H1 (cell line): ENCODE measurements at regions not wholly inside any gene's neighbourhood (a gene's known extent, or its start where the extent isn't known, plus 50 kb on each side); places are given as distances from the start of the nearest gene placed in this dataset.

Experiments
- CTCF ChIA-PET: fragments of 300-600 bp; sonication (Branson Sonifier 250); formaldehyde crosslinking; loops from one replicate; lab custom pipeline; 2021; ENCODE audit not compliant: partially characterized antibody; lab: Charles Lee
- POLR2A ChIA-PET: fragments of 300-600 bp; sonication (Branson Sonifier 250); formaldehyde crosslinking; loops from one replicate; lab custom pipeline; 2021; ENCODE audit warnings: inconsistent platforms; ENCODE audit not compliant: partially characterized antibody; lab: Charles Lee
- DNase-seq, 2 experiments: peaks; one replicate each; pipeline versions ENCODE4 v3.0.0 to v3.0.0-alpha.2; 2010 to 2022; ENCODE audit warnings: low spot score in 2 of 2, low read depth in 1 of 2, mixed read lengths in 1 of 2
- FAIRE-seq: peaks from 2 replicates; lab custom pipeline; 2011; peaks lifted over from hg19 to GRCh38; lab: Jason Lieb, UNC
- H2AFZ ChIP-seq: 2 replicates; pipeline ENCODE4 v1.8.1; 2012; ENCODE audit warnings: low read length, inconsistent platforms
- H2AK5ac ChIP-seq: 2 replicates; pipeline ENCODE4 v1.6.1; 2013; ENCODE audit warnings: low read depth, low read length
- H2BK120ac ChIP-seq: replicated peaks from 2 replicates; pipeline ENCODE3; 2013; ENCODE audit warnings: low read depth, low read length, inconsistent platforms
- H2BK12ac ChIP-seq: 2 replicates; pipeline ENCODE4 v1.6.1; 2013; ENCODE audit warnings: low read depth, low read length
- H2BK15ac ChIP-seq: 2 replicates; pipeline ENCODE4 v1.6.1; 2013; ENCODE audit warnings: low read length
- H2BK20ac ChIP-seq: 2 replicates; pipeline ENCODE4 v1.6.1; 2013; ENCODE audit warnings: low read length
- H2BK5ac ChIP-seq: 2 replicates; pipeline ENCODE4 v1.6.1; 2013; ENCODE audit warnings: low read depth, low read length
- H3K14ac ChIP-seq: 2 replicates; pipeline ENCODE4 v1.6.1; 2013; ENCODE audit warnings: inconsistent platforms; ENCODE audit not compliant: insufficient read length
- H3K18ac ChIP-seq: 2 replicates; pipeline ENCODE4 v1.6.1; 2013; ENCODE audit warnings: low read length; ENCODE audit errors: extremely low read depth
- H3K23ac ChIP-seq: 2 replicates; pipeline ENCODE4 v1.6.1; 2013; ENCODE audit warnings: inconsistent platforms; ENCODE audit not compliant: insufficient read length
- H3K23me2 ChIP-seq: 2 replicates; pipeline ENCODE4 v1.6.1; 2013; ENCODE audit warnings: low read depth, low read length
- H3K27ac ChIP-seq: 2 replicates; pipeline ENCODE4 v1.6.1; 2011; ENCODE audit warnings: low read depth, low read length, inconsistent platforms
- H3K27me3 ChIP-seq, 4 experiments: replicated peaks in 1 of 4; 1 replicate in 1 of 4; 2 replicates in 3 of 4; pipeline versions ENCODE4 v1.6.1 to v1.8.1; 2011 to 2013; ENCODE audit warnings: low read length in 3 of 4, mild to moderate bottlenecking in 3 of 4, inconsistent platforms in 2 of 4, mixed read lengths in 2 of 4, moderate library complexity in 1 of 4; ENCODE audit not compliant: control insufficient read depth in 3 of 4, insufficient read depth in 3 of 4; ENCODE audit errors: extremely low read depth in 1 of 4
- H3K36me3 ChIP-seq, 4 experiments: 2 replicates each; pipeline versions ENCODE4 v1.6.1 to v1.8.1; 2011 to 2013; ENCODE audit warnings: mild to moderate bottlenecking in 4 of 4, low read length in 3 of 4, moderate library complexity in 2 of 4, control low read depth in 1 of 4, inconsistent platforms in 1 of 4; ENCODE audit not compliant: insufficient read depth in 4 of 4, control insufficient read depth in 2 of 4
- H3K4ac ChIP-seq: replicated peaks from 2 replicates; pipeline ENCODE3; 2013; ENCODE audit warnings: low read length, low read depth, mixed read lengths, inconsistent platforms; ENCODE audit not compliant: insufficient read length
- H3K4me1 ChIP-seq, 4 experiments: replicated peaks in 1 of 4; 1 replicate in 1 of 4; 2 replicates in 3 of 4; pipeline versions ENCODE4 v1.6.1 to v1.8.1; 2011 to 2013; ENCODE audit warnings: low read length in 3 of 4, inconsistent platforms in 2 of 4, mixed read lengths in 1 of 4; ENCODE audit not compliant: insufficient read depth in 4 of 4, control insufficient read depth in 3 of 4
- H3K4me2 ChIP-seq, 2 experiments: 2 replicates each; pipeline versions ENCODE4 v1.6.1 to v1.8.1; 2011 to 2013; ENCODE audit warnings: low read depth in 2 of 2, low read length in 2 of 2, control low read depth in 1 of 2, inconsistent platforms in 1 of 2, mild to moderate bottlenecking in 1 of 2; ENCODE audit not compliant: insufficient read depth in 1 of 2
- H3K4me3 ChIP-seq, 4 experiments: fragments of 200-600, 300-600 bp in 1 of 4; sonication (generic), shearing (Covaris generic), sonication (Bioruptor Twin) in 1 of 4; 2 replicates each; pipeline versions ENCODE4 v1.5.1 to v1.8.1; 2011 to 2016; ENCODE audit warnings: low read length in 4 of 4, low read depth in 3 of 4, control low read depth in 2 of 4, inconsistent platforms in 2 of 4, mild to moderate bottlenecking in 2 of 4, mixed read lengths in 1 of 4, moderate library complexity in 1 of 4; ENCODE audit not compliant: insufficient read depth in 2 of 4; ENCODE audit errors: extremely low read depth in 1 of 4
- H3K56ac ChIP-seq: replicated peaks from 2 replicates; pipeline ENCODE3; 2013; ENCODE audit warnings: low read depth, mild to moderate bottlenecking, mixed read lengths, low read length, inconsistent platforms; ENCODE audit not compliant: insufficient read length
- H3K79me1 ChIP-seq: 2 replicates; pipeline ENCODE4 v1.6.1; 2013; ENCODE audit warnings: low read depth, low read length, control low read depth
- H3K79me2 ChIP-seq, 2 experiments: 2 replicates each; pipeline versions ENCODE4 v1.6.1 to v1.8.1; 2012 to 2013; ENCODE audit warnings: low read length in 2 of 2, mild to moderate bottlenecking in 2 of 2, inconsistent platforms in 1 of 2; ENCODE audit not compliant: insufficient read depth in 2 of 2, control insufficient read depth in 1 of 2
- H3K9ac ChIP-seq, 4 experiments: replicated peaks in 1 of 4; 1 replicate in 1 of 4; 2 replicates in 3 of 4; pipeline versions ENCODE4 v1.6.1 to v1.8.1; 2011 to 2013; ENCODE audit warnings: low read depth in 3 of 4, low read length in 3 of 4, control low read depth in 2 of 4, mild to moderate bottlenecking in 2 of 4, moderate library complexity in 2 of 4, inconsistent platforms in 1 of 4; ENCODE audit errors: extremely low read depth in 1 of 4
- H3K9me3 ChIP-seq, 2 experiments: 2 replicates each; pipeline versions ENCODE4 v1.6.1 to v1.8.1; 2012 to 2013; ENCODE audit warnings: mild to moderate bottlenecking in 2 of 2, moderate library complexity in 2 of 2, control low read depth in 1 of 2, inconsistent platforms in 1 of 2, low read depth in 1 of 2, low read length in 1 of 2, mixed read lengths in 1 of 2; ENCODE audit not compliant: insufficient read depth in 2 of 2
- H4K20me1 ChIP-seq, 2 experiments: replicated peaks in 1 of 2; 2 replicates each; pipeline versions ENCODE3 to v1.8.1; 2011 to 2013; ENCODE audit warnings: inconsistent platforms in 2 of 2, low read length in 2 of 2, mild to moderate bottlenecking in 1 of 2; ENCODE audit not compliant: insufficient read depth in 2 of 2, control insufficient read depth in 1 of 2
- H4K5ac ChIP-seq: 2 replicates; pipeline ENCODE4 v1.6.1; 2013; ENCODE audit warnings: low read length, low read depth, mixed read lengths, inconsistent platforms; ENCODE audit not compliant: insufficient read length
- H4K8ac ChIP-seq: 2 replicates; pipeline ENCODE4 v1.8.0; 2013; ENCODE audit warnings: mild to moderate bottlenecking, moderate library complexity, low read length, inconsistent platforms; ENCODE audit not compliant: insufficient read depth; ENCODE audit errors: extremely low read depth
- H4K91ac ChIP-seq: replicated peaks from 2 replicates; pipeline ENCODE3; 2013; ENCODE audit warnings: low read length, mixed read lengths, inconsistent platforms; ENCODE audit not compliant: insufficient read length
- KDM1A ChIP-seq: fragments of 200-600, 300-600 bp; sonication (generic); IDR thresholded peaks from 2 replicates; pipeline ENCODE4 v1.7.1; 2016; ENCODE audit warnings: mild to moderate bottlenecking, low read length, borderline replicate concordance
- SRF ChIP-seq: IDR thresholded peaks from 2 replicates; pipeline ENCODE4 v1.6.1; 2011; ENCODE audit warnings: mild to moderate bottlenecking, low read depth, low read length, moderate library complexity
- WGBS, 2 experiments: shearing (Covaris generic) in 1 of 2; methylation state at CpG; one replicate each; pipeline versions ENCODE4 v1.1.6 to v1.1.7; 2013 to 2015; ENCODE audit warnings: low lambda C conversion rate in 2 of 2, mixed read lengths in 2 of 2, inconsistent platforms in 1 of 2, low coverage in 1 of 2, missing lambda C conversion rate in 1 of 2; ENCODE audit not compliant: insufficient replicate concordance in 2 of 2, insufficient coverage in 1 of 2, insufficient read length in 1 of 2; ENCODE audit errors: extremely low coverage in 1 of 2, missing lambda C conversion rate in 1 of 2; 5-methylcytosine and 5-hydroxymethylcytosine counted together

- no peak overlapping the region for H2AFZ ChIP-seq
- H3K23ac ChIP-seq, result no peak overlapping the region
- no peaks in the 10 kb centered on the region for H3K79me1 ChIP-seq
- TF ChIP-seq KDM1A, result no peak
- no peak for TF ChIP-seq SRF
- H3K9me3 ChIP-seq, result no peaks in the 10 kb centered on the region
- no peaks in the 10 kb centered on the region for H3K79me2 ChIP-seq
- H3K27ac ChIP-seq, result no peak overlapping the region
- no peak overlapping the region for H3K56ac ChIP-seq
- no peak for DNase-seq
- ChIA-PET POLR2A (no interaction called here), CTCF (interaction anchor here (0.9 to 7.0 kb wide), 15 partner anchors 9 to 293 kb away, joined by 3 to 47 read pairs (median 6); no protein-coding TSS in a partner anchor)
- H2BK15ac ChIP-seq, result no peak overlapping the region
- H3K36me3 ChIP-seq, result no peaks in the 10 kb centered on the region
- H3K4ac ChIP-seq, result no peak overlapping the region
- FAIRE-seq, result no peak
- no peak overlapping the region for H4K91ac ChIP-seq
- no peak overlapping the region for H2BK5ac ChIP-seq
- H3K18ac ChIP-seq, result no peak overlapping the region
- no peak overlapping the region for H2BK120ac ChIP-seq
- H2BK20ac ChIP-seq, result no peak overlapping the region
- H4K20me1 ChIP-seq, result no peaks in the 10 kb centered on the region
- H3K27me3 ChIP-seq, result no peaks in the 10 kb centered on the region
- 92% methylated on average over 6 of the region's 6 CpGs; no CpG with 5 or more reads in 1 of the 2 experiments for WGBS, 2 experiments
- no peak overlapping the region for H3K4me2 ChIP-seq
- no peak overlapping the region for H4K5ac ChIP-seq
- H3K23me2 ChIP-seq, result no peaks in the 10 kb centered on the region
- no peak overlapping the region for H2AK5ac ChIP-seq
- no peak overlapping the region for H3K9ac ChIP-seq
- no peak overlapping the region for H2BK12ac ChIP-seq
- H3K14ac ChIP-seq, result no peak overlapping the region
- 0 out of 7 replicates have a peak, but pooled peaks cover 0 to 2% (median 1%) of the 10 kb centered on the region in 4 experiments for H3K4me1 ChIP-seq
- H3K4me3 ChIP-seq, result no peak overlapping the region
- H4K8ac ChIP-seq, result no peak overlapping the region
Measured at GRCh38 chr17:33652731-33653398, 359.8 kb upstream of the ASIC2 start.
